Caco-2 (cell line): ENCODE measurements at regions not wholly inside any gene's neighbourhood (a gene's known extent, or its start where the extent isn't known, plus 50 kb on each side); places are given as distances from the start of the nearest gene placed in this dataset.

Source experiments
- BruUV-seq: library from RNA; stranded (reverse); fragments of 400-500 nt; replicated peaks from 2 replicates; lab custom pipeline; 2021; lab: Mats Ljungman, UMichigan
- CTCF ChIA-PET: fragments of 300-600 bp; sonication (Branson Sonifier 250); formaldehyde crosslinking; loops from one replicate; lab custom pipeline; 2022; ENCODE audit warnings: antibody characterized with exemption; lab: Charles Lee
- POLR2A ChIA-PET: fragments of 300-600 bp; sonication (Branson Sonifier 250); formaldehyde crosslinking; loops from one replicate; lab custom pipeline; 2022; ENCODE audit warnings: antibody characterized with exemption; lab: Charles Lee
- DNase-seq, 2 experiments: peaks; one replicate each; pipeline versions ENCODE4 v3.0.0 to v3.0.0-alpha.2; 2020 to 2022
- H3K27me3 ChIP-seq: replicated peaks from 2 replicates; pipeline ENCODE4 v1.6.0; 2011; ENCODE audit warnings: low read length; ENCODE audit not compliant: control insufficient read depth, insufficient read depth
- H3K36me3 ChIP-seq: 2 replicates; pipeline ENCODE4 v1.5.1; 2011; ENCODE audit warnings: low read length; ENCODE audit not compliant: control insufficient read depth, insufficient read depth
- H3K4me1 ChIP-seq: fragments of 250-450 bp; sonication (Bioruptor Pico); 2 replicates; pipeline ENCODE4 v1.5.1; 2020; ENCODE audit warnings: mild to moderate bottlenecking
- H3K4me3 ChIP-seq: 2 replicates; pipeline ENCODE4 v1.5.1; 2011; ENCODE audit warnings: low read depth, mild to moderate bottlenecking, control low read depth, low read length
- H3K9me3 ChIP-seq: fragments of 250-450 bp; sonication (Bioruptor Pico); 2 replicates; pipeline ENCODE4 v1.5.1; 2020; ENCODE audit warnings: mild to moderate bottlenecking, moderate library complexity
- H3K27ac Mint-ChIP-seq: one replicate; pipeline ENCODE4 v1.8.0; 2022; ENCODE audit warnings: mixed read lengths; ENCODE audit not compliant: unreplicated experiment
- H3K27me3 Mint-ChIP-seq: one replicate; pipeline ENCODE4 v1.8.0; 2022; ENCODE audit warnings: mixed read lengths; ENCODE audit not compliant: insufficient read depth, unreplicated experiment
- H3K36me3 Mint-ChIP-seq: one replicate; pipeline ENCODE4 v1.8.0; 2022; ENCODE audit warnings: mild to moderate bottlenecking, mixed read lengths; ENCODE audit not compliant: insufficient read depth, unreplicated experiment
- H3K4me1 Mint-ChIP-seq: one replicate; pipeline ENCODE4 v1.8.0; 2022; ENCODE audit warnings: low read depth, mixed read lengths; ENCODE audit not compliant: unreplicated experiment
- H3K4me3 Mint-ChIP-seq: one replicate; pipeline ENCODE4 v1.8.0; 2022; ENCODE audit warnings: mild to moderate bottlenecking, moderate library complexity, mixed read lengths; ENCODE audit not compliant: unreplicated experiment
- H3K9me3 Mint-ChIP-seq: one replicate; pipeline ENCODE4 v1.8.0; 2022; ENCODE audit warnings: mixed read lengths; ENCODE audit not compliant: unreplicated experiment
- CTCF ChIP-seq, 2 experiments: fragments of 200-600 bp in 1 of 2; IDR thresholded peaks; 1 replicate in 1 of 2; 2 replicates in 1 of 2; pipeline versions ENCODE4 v1.5.1 to v1.8.0; 2011 to 2022; ENCODE audit warnings: antibody characterized with exemption in 1 of 2, control low read depth in 1 of 2, inconsistent platforms in 1 of 2, low read depth in 1 of 2, low read length in 1 of 2, mild to moderate bottlenecking in 1 of 2, moderate library complexity in 1 of 2; ENCODE audit not compliant: insufficient read depth in 1 of 2, severe bottlenecking in 1 of 2, unreplicated experiment in 1 of 2
- intact Hi-C: fragments of 100-400 bp; cut with micrococcal nuclease; formaldehyde crosslinking; loops from one replicate; pipeline ENCODE4 v1.10.0; 2022; ENCODE audit not compliant: unreplicated experiment

- POLR2A ChIA-PET, result no interaction called here
- Histone ChIP-seq H3K4me1 (no peaks in the 10 kb centered on the region), H3K27me3 (no peaks in the 10 kb centered on the region), H3K9me3 (peaks cover 23% of the 10 kb centered on the region), H3K36me3 (no peaks in the 10 kb centered on the region), H3K4me3 (no peak overlapping the region)
- Mint-ChIP-seq H3K36me3 (no peaks in the 10 kb centered on the region), H3K4me3 (no peak overlapping the region), H3K27ac (no peak overlapping the region), H3K4me1 (no peaks in the 10 kb centered on the region), H3K27me3 (peaks cover 3% of the 10 kb centered on the region), H3K9me3 (peaks cover 19% of the 10 kb centered on the region)
- DNase-seq, result no peak
- no TSS peak for BruUV-seq
- intact Hi-C loops, result no loop called here
- CTCF ChIA-PET, result no interaction called here
- no peak for TF ChIP-seq CTCF (IDR thresholded peaks at IDR 0.05; ENCODE audit: insufficient read depth in 1 of 2, low read depth in 1 of 2, low read length in 1 of 2, severe bottlenecking in 1 of 2, unreplicated experiment in 1 of 2)
Observed at GRCh38 chr5:33166948-33167347, 273.8 kb upstream of the TARS1 start.

- H3K4me3 ChIP-seq, result no peak overlapping the region
- H3K36me3 Mint-ChIP-seq, result no peaks in the 10 kb centered on the region
- H3K9me3 ChIP-seq, result peaks cover 23% of the 10 kb centered on the region
- intact Hi-C loops, result no loop called here
- no peaks in the 10 kb centered on the region for H3K27me3 ChIP-seq
- no peaks in the 10 kb centered on the region for H3K4me1 Mint-ChIP-seq
- peaks cover 19% of the 10 kb centered on the region for H3K9me3 Mint-ChIP-seq
- CTCF ChIA-PET, result no interaction called here
- H3K4me1 ChIP-seq, result no peaks in the 10 kb centered on the region
- POLR2A ChIA-PET, result no interaction called here
- H3K36me3 ChIP-seq, result no peaks in the 10 kb centered on the region
- no peak overlapping the region for H3K27ac Mint-ChIP-seq
- no peak for TF ChIP-seq CTCF (IDR thresholded peaks at IDR 0.05; ENCODE audit: insufficient read depth in 1 of 2, low read depth in 1 of 2, low read length in 1 of 2, severe bottlenecking in 1 of 2, unreplicated experiment in 1 of 2)
- no TSS peak for BruUV-seq
- no peak for DNase-seq
- no peak overlapping the region for H3K4me3 Mint-ChIP-seq
- H3K27me3 Mint-ChIP-seq, result no peaks in the 10 kb centered on the region
Observed at GRCh38 chr5:33167541-33167940, 273.2 kb upstream of the TARS1 start.

GRCh38 chr5:33170411-33170810 lies 270.4 kb upstream of the TARS1 start:
- no peak for DNase-seq
- Mint-ChIP-seq H3K9me3 (peaks cover 19% of the 10 kb centered on the region), H3K36me3 (no peaks in the 10 kb centered on the region), H3K27ac (no peak overlapping the region), H3K4me3 (no peak overlapping the region), H3K4me1 (no peaks in the 10 kb centered on the region), H3K27me3 (no peaks in the 10 kb centered on the region)
- Histone ChIP-seq H3K9me3 (peaks cover 23% of the 10 kb centered on the region), H3K4me3 (no peak overlapping the region), H3K27me3 (no peaks in the 10 kb centered on the region), H3K36me3 (no peaks in the 10 kb centered on the region), H3K4me1 (no peaks in the 10 kb centered on the region)
- no TSS peak for BruUV-seq
- intact Hi-C loops, result no loop called here
- CTCF ChIA-PET, result no interaction called here
- POLR2A ChIA-PET, result no interaction called here
- TF ChIP-seq CTCF (IDR thresholded peaks at IDR 0.05; ENCODE audit: insufficient read depth in 1 of 2, low read depth in 1 of 2, low read length in 1 of 2, severe bottlenecking in 1 of 2, unreplicated experiment in 1 of 2), result no peak
